Omental fat pad (tissue), 3 donors: ENCODE measurements at regions not wholly inside any gene's neighbourhood (a gene's known extent, or its start where the extent isn't known, plus 50 kb on each side); places are given as distances from the start of the nearest gene placed in this dataset.
"Not testable (repeated sequence)": the region's sequence is repeated elsewhere in the genome, so short reads cannot be mapped to it uniquely, and the experiment has no call there.

Source experiments
- ATAC-seq: fragments of 150-250 bp; one replicate; pipeline ENCODE4 v1.9.1; 2016; ENCODE audit warnings: mild to moderate bottlenecking, moderate library complexity; ENCODE audit not compliant: low FRiP score
- DNase-seq: peaks from one replicate; pipeline ENCODE4 v3.0.0-alpha.2; 2019; ENCODE audit warnings: low spot score
- TF ChIP-seq, protein P1 (sequence below), 3 donors: fragments of 450-650 bp; IDR thresholded peaks; one replicate each; pipeline ENCODE4 v1.5.1; 2016 to 2017; ENCODE audit warnings: antibody characterized with exemption in 3 of 3, mild to moderate bottlenecking in 3 of 3, moderate library complexity in 2 of 3

DNA sequence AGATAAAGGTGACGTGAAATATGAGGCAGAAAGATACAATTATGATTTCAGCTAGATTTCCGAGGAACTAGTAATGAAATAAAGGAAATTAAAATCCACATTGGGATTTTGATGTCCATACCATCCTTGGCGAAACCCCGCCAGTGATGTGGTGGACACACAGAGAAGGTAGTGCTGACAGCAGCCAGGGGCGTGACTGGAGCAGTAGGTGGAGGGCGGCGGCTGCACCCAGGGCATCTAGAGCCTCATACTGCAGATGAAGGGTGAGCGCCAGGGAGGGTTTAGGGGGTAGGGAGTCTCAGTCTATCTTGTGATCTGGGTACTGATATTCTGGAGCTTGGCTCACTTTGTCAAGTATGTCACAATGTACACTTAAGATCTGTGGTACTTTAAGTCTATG lies 855.5 kb upstream of the POM121L12 start:
- TF ChIP-seq, protein P1, sequence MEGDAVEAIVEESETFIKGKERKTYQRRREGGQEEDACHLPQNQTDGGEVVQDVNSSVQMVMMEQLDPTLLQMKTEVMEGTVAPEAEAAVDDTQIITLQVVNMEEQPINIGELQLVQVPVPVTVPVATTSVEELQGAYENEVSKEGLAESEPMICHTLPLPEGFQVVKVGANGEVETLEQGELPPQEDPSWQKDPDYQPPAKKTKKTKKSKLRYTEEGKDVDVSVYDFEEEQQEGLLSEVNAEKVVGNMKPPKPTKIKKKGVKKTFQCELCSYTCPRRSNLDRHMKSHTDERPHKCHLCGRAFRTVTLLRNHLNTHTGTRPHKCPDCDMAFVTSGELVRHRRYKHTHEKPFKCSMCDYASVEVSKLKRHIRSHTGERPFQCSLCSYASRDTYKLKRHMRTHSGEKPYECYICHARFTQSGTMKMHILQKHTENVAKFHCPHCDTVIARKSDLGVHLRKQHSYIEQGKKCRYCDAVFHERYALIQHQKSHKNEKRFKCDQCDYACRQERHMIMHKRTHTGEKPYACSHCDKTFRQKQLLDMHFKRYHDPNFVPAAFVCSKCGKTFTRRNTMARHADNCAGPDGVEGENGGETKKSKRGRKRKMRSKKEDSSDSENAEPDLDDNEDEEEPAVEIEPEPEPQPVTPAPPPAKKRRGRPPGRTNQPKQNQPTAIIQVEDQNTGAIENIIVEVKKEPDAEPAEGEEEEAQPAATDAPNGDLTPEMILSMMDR (IDR thresholded peaks at IDR 0.05): no peak
- DNase-seq (no peak), ATAC-seq (no peak)

DNA sequence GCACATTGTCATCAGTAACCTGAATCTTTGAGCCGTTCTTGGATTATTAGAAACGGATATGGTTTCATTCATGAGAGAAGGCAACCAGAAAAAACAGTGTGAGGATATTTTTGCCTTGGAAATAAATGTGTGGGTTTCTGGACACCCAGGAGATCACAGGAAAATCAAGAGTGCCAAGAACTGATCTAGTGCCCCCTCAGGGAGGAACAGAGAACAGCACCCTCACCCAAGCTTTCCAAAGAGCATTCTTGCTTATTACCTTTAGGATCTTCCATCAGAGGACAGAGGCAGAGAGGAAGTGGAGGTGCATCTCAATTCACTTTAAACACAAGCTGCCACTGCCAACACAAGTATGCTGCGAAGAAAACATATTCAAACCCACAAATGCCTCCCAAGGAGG lies 851.5 kb upstream of the COBL start:
- TF ChIP-seq, protein P1 (IDR thresholded peaks at IDR 0.05): no peak
- DNase-seq: no peak

DNA sequence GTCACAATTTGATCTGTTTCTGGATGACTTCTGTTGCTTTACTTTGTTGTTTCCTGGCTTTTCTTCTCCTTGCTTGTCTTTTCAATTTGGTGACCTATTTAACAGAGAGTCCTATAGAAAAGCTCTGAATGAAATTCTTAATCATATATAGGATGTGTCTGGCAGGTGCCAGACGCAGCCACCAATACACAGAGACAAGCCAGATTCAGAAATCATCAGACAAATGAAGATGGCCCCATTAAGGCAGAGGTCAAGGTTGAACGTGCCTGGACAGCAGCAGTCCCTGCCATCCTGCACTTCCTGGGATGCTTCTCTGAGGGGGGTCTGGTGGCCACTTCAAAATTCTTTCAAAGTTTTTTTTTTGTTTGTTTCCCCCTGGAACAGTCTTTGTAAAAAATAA lies 846.7 kb upstream of the COBL start:
- no peak for ATAC-seq
- TF ChIP-seq, protein P1 (IDR thresholded peaks at IDR 0.05): no peak
- no peak for DNase-seq

More for the DNA sequence above, 851.5 kb upstream of the COBL start:
- ATAC-seq: no peak

GRCh38 chr7:52161483-52161882 lies 844.9 kb upstream of the COBL start:
- no peak for DNase-seq
- TF ChIP-seq, protein P1 (IDR thresholded peaks at IDR 0.05): no peak
- no peak for ATAC-seq

DNA sequence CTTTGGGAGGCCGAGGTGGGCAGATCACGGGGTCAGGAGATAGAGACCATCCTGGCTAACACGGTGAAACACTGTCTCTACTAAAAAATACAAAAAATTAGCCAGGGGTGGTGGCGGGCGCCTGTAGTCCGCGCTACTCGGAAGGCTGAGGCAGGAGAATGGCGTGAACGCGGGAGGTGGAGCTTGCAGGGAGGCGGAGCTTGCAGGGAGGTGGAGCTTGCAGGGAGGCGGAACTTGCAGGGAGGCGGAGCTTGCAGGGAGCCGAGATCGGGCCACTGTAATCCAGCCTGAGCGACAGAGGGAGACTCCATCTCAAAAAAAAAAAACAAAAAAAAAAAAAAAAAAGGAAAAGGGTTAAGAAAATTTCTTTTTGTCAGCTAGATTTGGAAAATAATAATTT lies 842.8 kb upstream of the COBL start:
- not testable (repeated sequence) for ATAC-seq

DNA sequence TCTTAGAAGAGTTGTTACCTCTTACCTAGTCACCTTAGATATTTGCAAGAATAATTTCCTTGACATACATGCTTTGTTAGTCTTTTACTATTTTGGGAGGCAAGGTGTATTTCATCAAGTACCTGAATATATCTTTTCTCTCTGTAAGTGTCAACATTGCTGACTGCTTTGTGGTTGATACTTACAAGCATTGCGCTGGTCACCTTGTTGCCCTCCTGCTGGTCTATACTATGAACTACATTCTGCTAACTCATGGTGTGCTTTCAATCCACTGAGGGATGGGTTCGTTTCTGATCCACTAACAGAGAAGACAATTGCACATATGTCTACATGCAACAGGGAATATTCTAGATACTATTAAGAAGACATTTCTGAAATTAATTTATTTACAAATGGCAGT lies 837.8 kb upstream of the COBL start:
- no peak for ATAC-seq
- DNase-seq: no peak
- TF ChIP-seq, protein P1 (IDR thresholded peaks at IDR 0.05): no peak

More for the DNA sequence above, 842.8 kb upstream of the COBL start:
- DNase-seq: not testable (repeated sequence)

DNA sequence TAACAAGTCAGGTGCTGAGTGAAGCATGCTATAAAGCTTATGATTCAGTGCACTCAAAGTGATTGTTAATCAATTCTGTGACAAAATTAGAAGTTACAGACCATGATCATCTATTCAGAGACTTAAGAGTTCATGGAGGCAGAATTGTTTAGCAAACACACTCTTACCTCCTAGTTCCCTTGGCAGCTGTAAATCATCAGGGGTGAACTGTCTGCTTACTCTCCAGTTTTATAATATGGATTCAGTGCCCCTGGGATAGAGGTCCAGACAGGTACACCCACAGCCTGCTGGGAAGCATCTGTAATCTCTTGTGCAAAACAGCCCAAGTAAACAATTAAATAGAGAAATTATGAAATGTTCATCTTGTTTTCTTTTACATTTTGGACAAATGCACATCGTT lies 835.0 kb upstream of the COBL start:
- TF ChIP-seq, protein P1 (IDR thresholded peaks at IDR 0.05): no peak
- ATAC-seq (no peak), DNase-seq (no peak)

GRCh38 chr7:52150952-52151351 lies 834.3 kb upstream of the COBL start:
- DNase-seq (no peak), ATAC-seq (no peak)
- TF ChIP-seq, protein P1 (IDR thresholded peaks at IDR 0.05): no peak
